Stomach smooth muscle (tissue), 2 donors: ENCODE measurements at regions not wholly inside any gene's neighbourhood (a gene's known extent, or its start where the extent isn't known, plus 50 kb on each side); places are given as distances from the start of the nearest gene placed in this dataset.

Experiments
- H3K27ac ChIP-seq: one replicate; pipeline ENCODE4 v1.7.0; 2013; ENCODE audit warnings: mild to moderate bottlenecking, low read length, inconsistent platforms
- H3K27me3 ChIP-seq, 2 donors: one replicate each; pipeline ENCODE4 v1.7.0; 2013; ENCODE audit warnings: low read length in 2 of 2; ENCODE audit not compliant: insufficient read depth in 2 of 2, control insufficient read depth in 1 of 2
- H3K36me3 ChIP-seq, 2 donors: one replicate each; pipeline ENCODE4 v1.7.0; 2013; ENCODE audit warnings: low read length in 2 of 2; ENCODE audit not compliant: control insufficient read depth in 2 of 2, insufficient read depth in 2 of 2
- H3K4me1 ChIP-seq: one replicate; pipeline ENCODE4 v1.7.0; 2013; ENCODE audit warnings: low read length; ENCODE audit not compliant: control insufficient read depth, insufficient read depth
- H3K4me3 ChIP-seq, 2 donors: one replicate each; pipeline ENCODE4 v1.7.0; 2013; ENCODE audit warnings: low read length in 2 of 2
- H3K9ac ChIP-seq, 2 donors: one replicate each; pipeline ENCODE4 v1.7.0; 2013; ENCODE audit warnings: low read length in 2 of 2, mild to moderate bottlenecking in 1 of 2
- H3K9me3 ChIP-seq, 2 donors: one replicate each; pipeline ENCODE4 v1.7.0; 2013; ENCODE audit warnings: low read length in 2 of 2; ENCODE audit not compliant: control insufficient read depth in 2 of 2
- donor health status: healthy.
- donor health status: Pancreatic carcinoma.

GRCh38 chr6:14489445-14489844 lies 371.9 kb downstream of the CD83 start:
- Histone ChIP-seq H3K36me3 (no peaks in the 10 kb centered on the region), H3K9me3 (no peaks in the 10 kb centered on the region), H3K27me3 (no peaks in the 10 kb centered on the region), H3K27ac (no peak overlapping the region), H3K4me3 (no peak overlapping the region), H3K4me1 (no peaks in the 10 kb centered on the region), H3K9ac (no peak overlapping the region)

GRCh38 chr6:14498748-14499147 lies 381.2 kb downstream of the CD83 start:
- H3K27me3 ChIP-seq, result no peaks in the 10 kb centered on the region
- no peak overlapping the region for H3K4me3 ChIP-seq
- no peaks in the 10 kb centered on the region for H3K4me1 ChIP-seq
- H3K36me3 ChIP-seq, result no peaks in the 10 kb centered on the region
- H3K9ac ChIP-seq, result no peak overlapping the region
- H3K9me3 ChIP-seq, result no peaks in the 10 kb centered on the region
- H3K27ac ChIP-seq, result no peak overlapping the region

- H3K36me3 ChIP-seq, result no peaks in the 10 kb centered on the region
- no peaks in the 10 kb centered on the region for H3K4me1 ChIP-seq
- no peak overlapping the region for H3K9ac ChIP-seq
- no peaks in the 10 kb centered on the region for H3K27me3 ChIP-seq
- H3K27ac ChIP-seq, result no peak overlapping the region
- no peak overlapping the region for H3K4me3 ChIP-seq
- no peaks in the 10 kb centered on the region for H3K9me3 ChIP-seq
These were observed 381.7 kb downstream of the CD83 start for GRCh38 chr6:14499309-14499708.

- Histone ChIP-seq H3K4me3 (no peak overlapping the region), H3K9me3 (no peaks in the 10 kb centered on the region), H3K9ac (no peak overlapping the region), H3K4me1 (no peaks in the 10 kb centered on the region), H3K27me3 (no peaks in the 10 kb centered on the region), H3K27ac (no peak overlapping the region), H3K36me3 (no peaks in the 10 kb centered on the region)
These were observed 382.3 kb downstream of the CD83 start for GRCh38 chr6:14499841-14500240.

GRCh38 chr6:14500809-14501208 lies 383.2 kb downstream of the CD83 start:
- Histone ChIP-seq H3K4me1 (no peaks in the 10 kb centered on the region), H3K36me3 (no peaks in the 10 kb centered on the region), H3K27ac (no peak overlapping the region), H3K9ac (no peak overlapping the region), H3K9me3 (no peaks in the 10 kb centered on the region), H3K4me3 (no peak overlapping the region), H3K27me3 (no peaks in the 10 kb centered on the region)

- Histone ChIP-seq H3K4me1 (no peaks in the 10 kb centered on the region), H3K27ac (no peak overlapping the region)
These were observed 383.7 kb downstream of the CD83 start for GRCh38 chr6:14501240-14501639.

GRCh38 chr6:14501914-14502313 lies 384.3 kb downstream of the CD83 start:
- H3K36me3 ChIP-seq, result no peaks in the 10 kb centered on the region

More at GRCh38 chr6:14501240-14501639, 383.7 kb downstream of the CD83 start:
- no peak overlapping the region for H3K9ac ChIP-seq
- no peaks in the 10 kb centered on the region for H3K36me3 ChIP-seq
- no peaks in the 10 kb centered on the region for H3K9me3 ChIP-seq
- H3K4me3 ChIP-seq, result no peak overlapping the region
- H3K27me3 ChIP-seq, result no peaks in the 10 kb centered on the region

GRCh38 chr6:14502551-14502950 lies 385.0 kb downstream of the CD83 start:
- Histone ChIP-seq H3K4me3 (no peak overlapping the region), H3K9ac (no peak overlapping the region), H3K36me3 (no peaks in the 10 kb centered on the region), H3K27ac (no peak overlapping the region), H3K4me1 (no peaks in the 10 kb centered on the region), H3K9me3 (no peaks in the 10 kb centered on the region), H3K27me3 (no peaks in the 10 kb centered on the region)

More at GRCh38 chr6:14501914-14502313, 384.3 kb downstream of the CD83 start:
- Histone ChIP-seq H3K4me1 (no peaks in the 10 kb centered on the region), H3K27me3 (no peaks in the 10 kb centered on the region), H3K27ac (no peak overlapping the region), H3K4me3 (no peak overlapping the region), H3K9me3 (no peaks in the 10 kb centered on the region), H3K9ac (no peak overlapping the region)

- Histone ChIP-seq H3K9ac (no peak overlapping the region), H3K4me1 (no peaks in the 10 kb centered on the region), H3K36me3 (no peaks in the 10 kb centered on the region), H3K9me3 (no peaks in the 10 kb centered on the region), H3K4me3 (no peak overlapping the region), H3K27me3 (no peaks in the 10 kb centered on the region), H3K27ac (no peak overlapping the region)
These were observed 387.8 kb downstream of the CD83 start for GRCh38 chr6:14505401-14505800.

- no peaks in the 10 kb centered on the region for H3K4me1 ChIP-seq
- H3K4me3 ChIP-seq, result no peak overlapping the region
- H3K9ac ChIP-seq, result no peak overlapping the region
- H3K27ac ChIP-seq, result no peak overlapping the region
- H3K36me3 ChIP-seq, result no peaks in the 10 kb centered on the region
- no peaks in the 10 kb centered on the region for H3K9me3 ChIP-seq
- H3K27me3 ChIP-seq, result no peaks in the 10 kb centered on the region
These were observed 389.2 kb downstream of the CD83 start for GRCh38 chr6:14506656-14507246.

GRCh38 chr6:14509120-14509519 lies 391.5 kb downstream of the CD83 start:
- H3K4me3 ChIP-seq, result no peak overlapping the region
- no peaks in the 10 kb centered on the region for H3K4me1 ChIP-seq
- H3K36me3 ChIP-seq, result no peaks in the 10 kb centered on the region
- no peak overlapping the region for H3K27ac ChIP-seq
- no peaks in the 10 kb centered on the region for H3K9me3 ChIP-seq
- H3K27me3 ChIP-seq, result no peaks in the 10 kb centered on the region
- H3K9ac ChIP-seq, result no peak overlapping the region
